Vagina (tissue), 2 donors: ENCODE measurements at regions not wholly inside any gene's neighbourhood (a gene's known extent, or its start where the extent isn't known, plus 50 kb on each side); places are given as distances from the start of the nearest gene placed in this dataset.

Experiments
- DNase-seq, 2 donors: peaks; one replicate each; pipeline ENCODE4 v3.0.0-alpha.2; 2017; ENCODE audit errors: extremely low spot score in 2 of 2
- H3K27ac ChIP-seq: fragments of 200-600 bp; sonication (generic); one replicate; pipeline ENCODE4 v1.5.1; 2019
- H3K27me3 ChIP-seq: fragments of 200-600 bp; sonication (generic); one replicate; pipeline ENCODE4 v1.5.1; 2019
- H3K36me3 ChIP-seq, 2 donors: fragments of 200-600 bp; sonication (generic); one replicate each; pipeline ENCODE4 v1.5.1; 2017 to 2019
- H3K4me1 ChIP-seq: fragments of 200-600 bp; sonication (generic); one replicate; pipeline ENCODE4 v1.5.1; 2019
- H3K4me3 ChIP-seq, 2 donors: fragments of 200-600 bp; sonication (generic); 1 replicate in 1 of 2; 2 replicates in 1 of 2; pipeline ENCODE4 v1.5.1; 2016 to 2019
- H3K9me3 ChIP-seq: fragments of 200-600 bp; sonication (generic); one replicate; pipeline ENCODE4 v1.5.1; 2019
- POLR2A ChIP-seq, 2 donors: fragments of 450-650 bp; IDR thresholded peaks; one replicate each; pipeline ENCODE4 v1.6.1; 2017; ENCODE audit warnings: antibody characterized with exemption in 2 of 2, mild to moderate bottlenecking in 2 of 2, moderate library complexity in 2 of 2
- POLR2AphosphoS5 ChIP-seq, 2 donors: sonication (generic); formaldehyde crosslinking; IDR thresholded peaks; one replicate each; pipeline ENCODE4 v1.9.0; 2017; ENCODE audit warnings: antibody characterized with exemption in 2 of 2, mild to moderate bottlenecking in 2 of 2, low read depth in 1 of 2; ENCODE audit not compliant: insufficient read depth in 1 of 2
- intact Hi-C: fragments of 100-400 bp; cut with DNase I; formaldehyde crosslinking; loops from one replicate; pipeline ENCODE4 v1.15.1; 2023
- TF ChIP-seq, protein P1 (sequence below), 3 experiments: fragments of 450-650 bp in 2 of 3; fragments of 200-600 bp in 1 of 3; sonication (generic) in 1 of 3; IDR thresholded peaks; one replicate each; pipeline ENCODE4 v1.5.1; 2017 to 2019; ENCODE audit warnings: antibody characterized with exemption in 3 of 3, mild to moderate bottlenecking in 2 of 3, moderate library complexity in 2 of 3

GRCh38 chr10:31186225-31187000 is 132.6 kb upstream of the ZEB1 start:
- no peaks in the 10 kb centered on the region for H3K4me1 ChIP-seq
- TF ChIP-seq POLR2A (IDR thresholded peaks at IDR 0.05) (no peak), POLR2AphosphoS5 (IDR thresholded peaks at IDR 0.05; ENCODE audit: insufficient read depth in 1 of 2, low read depth in 1 of 2) (no peak)
- TF ChIP-seq, protein P1, sequence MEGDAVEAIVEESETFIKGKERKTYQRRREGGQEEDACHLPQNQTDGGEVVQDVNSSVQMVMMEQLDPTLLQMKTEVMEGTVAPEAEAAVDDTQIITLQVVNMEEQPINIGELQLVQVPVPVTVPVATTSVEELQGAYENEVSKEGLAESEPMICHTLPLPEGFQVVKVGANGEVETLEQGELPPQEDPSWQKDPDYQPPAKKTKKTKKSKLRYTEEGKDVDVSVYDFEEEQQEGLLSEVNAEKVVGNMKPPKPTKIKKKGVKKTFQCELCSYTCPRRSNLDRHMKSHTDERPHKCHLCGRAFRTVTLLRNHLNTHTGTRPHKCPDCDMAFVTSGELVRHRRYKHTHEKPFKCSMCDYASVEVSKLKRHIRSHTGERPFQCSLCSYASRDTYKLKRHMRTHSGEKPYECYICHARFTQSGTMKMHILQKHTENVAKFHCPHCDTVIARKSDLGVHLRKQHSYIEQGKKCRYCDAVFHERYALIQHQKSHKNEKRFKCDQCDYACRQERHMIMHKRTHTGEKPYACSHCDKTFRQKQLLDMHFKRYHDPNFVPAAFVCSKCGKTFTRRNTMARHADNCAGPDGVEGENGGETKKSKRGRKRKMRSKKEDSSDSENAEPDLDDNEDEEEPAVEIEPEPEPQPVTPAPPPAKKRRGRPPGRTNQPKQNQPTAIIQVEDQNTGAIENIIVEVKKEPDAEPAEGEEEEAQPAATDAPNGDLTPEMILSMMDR (IDR thresholded peaks at IDR 0.05), result no peak
- no peaks in the 10 kb centered on the region for H3K36me3 ChIP-seq
- no peak overlapping the region for H3K4me3 ChIP-seq
- H3K27ac ChIP-seq, result no peak overlapping the region
- no peaks in the 10 kb centered on the region for H3K9me3 ChIP-seq
- DNase-seq, result no peak
- H3K27me3 ChIP-seq, result no peaks in the 10 kb centered on the region
- intact Hi-C loops, result no loop called here

DNA sequence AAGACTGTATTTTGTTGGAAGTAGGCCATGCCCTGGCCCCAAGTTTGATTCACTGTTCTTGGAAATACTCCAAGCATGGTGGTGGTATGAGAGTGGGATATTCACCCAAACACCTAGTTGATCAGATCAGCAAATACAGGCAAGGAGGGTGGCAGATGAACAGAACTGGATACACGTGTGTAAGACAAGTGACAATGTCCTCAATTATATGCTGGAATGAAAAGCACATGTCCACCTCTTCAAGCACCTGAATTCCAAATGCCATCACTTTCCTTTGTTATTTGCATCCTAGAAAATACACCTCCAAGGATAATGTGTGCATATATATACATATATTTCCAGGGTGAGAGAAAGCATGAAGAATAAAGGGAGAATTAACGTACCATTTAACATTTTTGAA is 131.8 kb upstream of the ZEB1 start:
- H3K36me3 ChIP-seq, result no peaks in the 10 kb centered on the region
- no peaks in the 10 kb centered on the region for H3K9me3 ChIP-seq
- TF ChIP-seq POLR2A (IDR thresholded peaks at IDR 0.05) (no peak), POLR2AphosphoS5 (IDR thresholded peaks at IDR 0.05; ENCODE audit: insufficient read depth in 1 of 2, low read depth in 1 of 2) (no peak)
- TF ChIP-seq, protein P1 (IDR thresholded peaks at IDR 0.05), result no peak
- intact Hi-C loops, result no loop called here
- no peaks in the 10 kb centered on the region for H3K4me1 ChIP-seq
- DNase-seq, result no peak
- no peak overlapping the region for H3K4me3 ChIP-seq
- H3K27me3 ChIP-seq, result no peaks in the 10 kb centered on the region
- no peak overlapping the region for H3K27ac ChIP-seq

GRCh38 chr10:31187607-31188210 is 131.3 kb upstream of the ZEB1 start:
- no peak for DNase-seq
- no peaks in the 10 kb centered on the region for H3K9me3 ChIP-seq
- H3K36me3 ChIP-seq, result no peaks in the 10 kb centered on the region
- H3K27me3 ChIP-seq, result no peaks in the 10 kb centered on the region
- TF ChIP-seq, protein P1 (IDR thresholded peaks at IDR 0.05), result no peak
- no peak for TF ChIP-seq POLR2A (IDR thresholded peaks at IDR 0.05)
- TF ChIP-seq POLR2AphosphoS5 (IDR thresholded peaks at IDR 0.05; ENCODE audit: insufficient read depth in 1 of 2, low read depth in 1 of 2), result no peak
- intact Hi-C loops, result no loop called here
- H3K4me3 ChIP-seq, result no peak overlapping the region
- no peaks in the 10 kb centered on the region for H3K4me1 ChIP-seq
- H3K27ac ChIP-seq, result no peak overlapping the region

DNA sequence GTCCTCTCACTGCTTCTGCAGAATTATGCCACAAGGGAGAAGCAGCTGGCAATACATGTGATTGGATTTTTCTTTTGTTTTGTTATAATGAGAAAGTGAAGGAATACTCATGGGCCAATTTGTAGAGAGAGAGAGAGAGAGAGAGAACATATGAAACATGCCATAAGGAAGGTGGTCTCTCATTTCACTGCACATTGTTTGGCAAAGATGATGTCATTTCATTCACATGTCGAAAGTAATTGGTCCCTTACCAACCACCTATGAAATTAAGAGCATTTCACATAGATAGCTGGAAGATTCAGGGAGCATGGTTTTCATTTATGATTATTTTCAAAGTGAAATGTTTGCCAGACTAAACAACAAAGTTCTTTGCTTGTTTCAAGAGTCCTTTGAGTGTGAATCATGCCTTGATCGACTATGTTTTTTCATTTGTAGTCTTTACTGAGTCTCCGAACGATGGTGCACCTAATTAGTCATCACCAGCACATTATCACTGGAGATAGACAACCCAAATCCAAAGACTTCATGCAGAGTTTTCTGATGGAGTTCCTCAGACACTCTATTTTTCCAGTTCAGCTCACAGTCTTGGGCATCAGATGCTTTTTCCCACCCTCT is 130.1 kb upstream of the ZEB1 start:
- Histone ChIP-seq H3K27me3 (no peaks in the 10 kb centered on the region), H3K36me3 (no peaks in the 10 kb centered on the region), H3K4me3 (no peak overlapping the region), H3K4me1 (no peaks in the 10 kb centered on the region), H3K9me3 (no peaks in the 10 kb centered on the region), H3K27ac (no peak overlapping the region)
- intact Hi-C loops, result no loop called here
- DNase-seq, result no peak
- TF ChIP-seq POLR2A (IDR thresholded peaks at IDR 0.05), result no peak
- no peak for TF ChIP-seq POLR2AphosphoS5 (IDR thresholded peaks at IDR 0.05; ENCODE audit: insufficient read depth in 1 of 2, low read depth in 1 of 2)
- TF ChIP-seq, protein P1 (IDR thresholded peaks at IDR 0.05), result no peak

DNA sequence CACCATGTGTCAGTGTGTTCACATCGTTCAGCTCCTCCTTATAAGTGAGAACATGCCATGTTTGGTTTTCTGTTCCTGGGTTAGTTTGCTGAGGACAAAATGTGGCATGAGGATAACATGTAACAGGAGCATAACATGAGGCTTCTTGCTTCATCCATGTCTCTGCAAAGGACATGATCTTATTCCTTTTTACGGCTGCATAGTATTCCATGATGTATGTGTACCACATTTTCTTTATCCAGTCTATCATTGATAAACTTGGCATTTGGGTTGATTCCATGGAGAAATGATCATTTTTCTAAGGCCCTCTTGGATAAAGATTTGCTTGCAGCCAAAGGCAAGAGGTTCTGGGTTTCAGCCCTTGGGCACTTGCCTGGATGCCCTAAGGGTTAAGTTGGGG is 128.5 kb upstream of the ZEB1 start:
- no peak overlapping the region for H3K4me3 ChIP-seq
- no peaks in the 10 kb centered on the region for H3K9me3 ChIP-seq
- no peak for DNase-seq
- intact Hi-C loops, result no loop called here
- TF ChIP-seq, protein P1 (IDR thresholded peaks at IDR 0.05), result no peak
- TF ChIP-seq POLR2A (IDR thresholded peaks at IDR 0.05) (no peak), POLR2AphosphoS5 (IDR thresholded peaks at IDR 0.05; ENCODE audit: insufficient read depth in 1 of 2, low read depth in 1 of 2) (no peak)
- H3K36me3 ChIP-seq, result no peaks in the 10 kb centered on the region
- no peaks in the 10 kb centered on the region for H3K27me3 ChIP-seq
- no peaks in the 10 kb centered on the region for H3K4me1 ChIP-seq
- H3K27ac ChIP-seq, result no peak overlapping the region
